Upper lobe of right lung (tissue), 1 donor: ENCODE measurements at regions not wholly inside any gene's neighbourhood (a gene's known extent, or its start where the extent isn't known, plus 50 kb on each side); places are given as distances from the start of the nearest gene placed in this dataset.

Experiments used
- ATAC-seq: fragments of 200-7000 bp; cut with Tn5 transposase; one replicate; pipeline ENCODE4 v1.9.1; 2020; ENCODE audit warnings: mild to moderate bottlenecking, moderate library complexity
- DNase-seq: peaks from one replicate; pipeline ENCODE4 v3.0.0-alpha.2; 2020
- H3K27ac ChIP-seq: fragments of 200-600 bp; one replicate; pipeline ENCODE4 v1.8.0; 2022
- H3K27me3 ChIP-seq: fragments of 200-600 bp; one replicate; pipeline ENCODE4 v1.8.0; 2022; ENCODE audit warnings: mild to moderate bottlenecking
- H3K36me3 ChIP-seq: fragments of 200-600 bp; one replicate; pipeline ENCODE4 v1.8.0; 2022
- H3K4me1 ChIP-seq: fragments of 200-600 bp; one replicate; pipeline ENCODE4 v1.8.0; 2022
- H3K4me3 ChIP-seq: fragments of 200-600 bp; one replicate; pipeline ENCODE4 v1.8.0; 2022; ENCODE audit warnings: mild to moderate bottlenecking
- H3K9me3 ChIP-seq: fragments of 200-600 bp; one replicate; pipeline ENCODE4 v1.8.0; 2022
- CTCF ChIP-seq: fragments of 200-600 bp; IDR thresholded peaks from one replicate; pipeline ENCODE4 v1.8.0; 2022; ENCODE audit warnings: antibody characterized with exemption
- intact Hi-C: fragments of 100-400 bp; cut with DNase I; formaldehyde crosslinking; loops from one replicate; pipeline ENCODE4 v1.11.0; 2022
- donor health status: DM: no; HTN: yes; CAD: no; lungs with severe emphysema.

- H3K4me3 ChIP-seq = no peak overlapping the region
- H3K9me3 ChIP-seq = no peaks in the 10 kb centered on the region
- intact Hi-C loops = no loop called here
- no peak overlapping the region for H3K27ac ChIP-seq
- ATAC-seq (no peak), DNase-seq (no peak)
- no peaks in the 10 kb centered on the region for H3K4me1 ChIP-seq
- no peak for TF ChIP-seq CTCF
- no peaks in the 10 kb centered on the region for H3K36me3 ChIP-seq
- no peaks in the 10 kb centered on the region for H3K27me3 ChIP-seq
Measured at GRCh38 chr4:23036503-23036902, 343.8 kb downstream of the GBA3 start.

- H3K36me3 ChIP-seq = no peaks in the 10 kb centered on the region
- TF ChIP-seq CTCF = no peak
- intact Hi-C loops = no loop called here
- H3K27me3 ChIP-seq = no peaks in the 10 kb centered on the region
- DNase-seq (no peak), ATAC-seq (peak; percentile 27)
- no peaks in the 10 kb centered on the region for H3K4me1 ChIP-seq
- H3K9me3 ChIP-seq = no peaks in the 10 kb centered on the region
- H3K27ac ChIP-seq = no peak overlapping the region
- no peak overlapping the region for H3K4me3 ChIP-seq
Measured at GRCh38 chr4:23035521-23036056, 342.9 kb downstream of the GBA3 start.

GRCh38 chr4:23034731-23035130, 342.0 kb downstream of the GBA3 start:
- no peak overlapping the region for H3K4me3 ChIP-seq
- no peaks in the 10 kb centered on the region for H3K9me3 ChIP-seq
- DNase-seq (no peak), ATAC-seq (no peak)
- H3K36me3 ChIP-seq = no peaks in the 10 kb centered on the region
- H3K27me3 ChIP-seq = no peaks in the 10 kb centered on the region
- TF ChIP-seq CTCF = no peak
- H3K27ac ChIP-seq = no peak overlapping the region
- intact Hi-C loops = no loop called here
- H3K4me1 ChIP-seq = no peaks in the 10 kb centered on the region

- H3K4me3 ChIP-seq = no peak overlapping the region
Measured at GRCh38 chr4:23033796-23034195, 341.1 kb downstream of the GBA3 start.

GRCh38 chr4:23028875-23029274, 336.1 kb downstream of the GBA3 start:
- intact Hi-C loops = no loop called here
- Histone ChIP-seq H3K4me3 (no peak overlapping the region), H3K4me1 (no peaks in the 10 kb centered on the region), H3K36me3 (no peaks in the 10 kb centered on the region), H3K27me3 (no peaks in the 10 kb centered on the region), H3K9me3 (no peaks in the 10 kb centered on the region), H3K27ac (no peak overlapping the region)
- no peak for DNase-seq
- no peak for ATAC-seq
- TF ChIP-seq CTCF = no peak

More at GRCh38 chr4:23033796-23034195, 341.1 kb downstream of the GBA3 start:
- TF ChIP-seq CTCF = no peak
- intact Hi-C loops = no loop called here
- H3K4me1 ChIP-seq = no peaks in the 10 kb centered on the region
- no peak overlapping the region for H3K27ac ChIP-seq
- H3K27me3 ChIP-seq = no peaks in the 10 kb centered on the region
- no peaks in the 10 kb centered on the region for H3K36me3 ChIP-seq
- no peaks in the 10 kb centered on the region for H3K9me3 ChIP-seq
- ATAC-seq (no peak), DNase-seq (no peak)

- Histone ChIP-seq H3K4me3 (no peak overlapping the region), H3K27me3 (no peaks in the 10 kb centered on the region), H3K27ac (no peak overlapping the region), H3K36me3 (no peaks in the 10 kb centered on the region), H3K4me1 (no peaks in the 10 kb centered on the region), H3K9me3 (no peaks in the 10 kb centered on the region)
- TF ChIP-seq CTCF = no peak
- no peak for DNase-seq
- no peak for ATAC-seq
- intact Hi-C loops = no loop called here
Measured at GRCh38 chr4:23023666-23024065, 330.9 kb downstream of the GBA3 start.
